NCI-H2029 (cell line): ENCODE measurements at regions not wholly inside any gene's neighbourhood (a gene's known extent, or its start where the extent isn't known, plus 50 kb on each side); places are given as distances from the start of the nearest gene placed in this dataset.
"Not testable (repeated sequence)": the region's sequence is repeated elsewhere in the genome, so short reads cannot be mapped to it uniquely, and the experiment has no call there.

ENCODE experiments used
- DNase-seq: peaks from one replicate; lab custom pipeline; 2025; lab: John Stamatoyannopoulos, UW

- DNase-seq: no peak
Measured at GRCh38 chr11:56876621-56877275, 112.0 kb upstream of the OR5AK2 start.

GRCh38 chr11:56855217-56855616 is 106.7 kb upstream of the OR9G4 start:
- no peak for DNase-seq

- DNase-seq: no peak
Measured at GRCh38 chr11:56852131-56852530, 103.6 kb upstream of the OR9G4 start.

- no peak for DNase-seq
Measured at GRCh38 chr11:56849852-56850251, 101.4 kb upstream of the OR9G4 start.

GRCh38 chr11:56849250-56849649 is 100.8 kb upstream of the OR9G4 start:
- no peak for DNase-seq

GRCh38 chr11:56848141-56848809 is 99.8 kb upstream of the OR9G4 start:
- DNase-seq: no peak

GRCh38 chr11:56846631-56847576 is 98.4 kb upstream of the OR9G4 start:
- DNase-seq: no peak

- no peak for DNase-seq
Measured at GRCh38 chr11:56845121-56845732, 96.7 kb upstream of the OR9G4 start.

GRCh38 chr11:56843816-56844215 is 95.3 kb upstream of the OR9G4 start:
- no peak for DNase-seq

- no peak for DNase-seq
Measured at GRCh38 chr11:56842814-56843794, 94.6 kb upstream of the OR9G4 start.

GRCh38 chr11:56841210-56841810 is 92.8 kb upstream of the OR9G4 start:
- peak; percentile 17 for DNase-seq

GRCh38 chr11:56827357-56827756 is 78.9 kb upstream of the OR9G4 start:
- DNase-seq: not testable (repeated sequence)

- DNase-seq: no peak
Measured at GRCh38 chr11:56819916-56820315, 71.4 kb upstream of the OR9G4 start.

GRCh38 chr11:56817661-56818060 is 69.2 kb upstream of the OR9G4 start:
- no peak for DNase-seq

- no peak for DNase-seq
Measured at GRCh38 chr11:56816259-56816658, 67.8 kb upstream of the OR9G4 start.

GRCh38 chr11:56808326-56808725 is 59.8 kb upstream of the OR9G4 start:
- no peak for DNase-seq

- no peak for DNase-seq
Measured at GRCh38 chr11:56799691-56800210, 51.3 kb upstream of the OR9G4 start.
